GM23338 (cell line): ENCODE measurements at regions not wholly inside any gene's neighbourhood (a gene's known extent, or its start where the extent isn't known, plus 50 kb on each side); places are given as distances from the start of the nearest gene placed in this dataset.

Experiments
- ATAC-seq: fragments of 200-7000 bp; cut with Tn5 transposase; 3 replicates; pipeline ENCODE4 v1.9.1; 2020
- DNase-seq: peaks from one replicate; pipeline ENCODE4 v3.0.0-alpha.2; 2015; ENCODE audit warnings: low spot score
- H2AFZ ChIP-seq: fragments of 200-600 bp; sonication (generic); 2 replicates; pipeline ENCODE4 v1.8.0; 2016; ENCODE audit warnings: antibody characterized with exemption, mild to moderate bottlenecking, moderate library complexity
- H3F3A ChIP-seq: fragments of 200-600 bp; sonication (generic); replicated peaks from 2 replicates; pipeline ENCODE4 v1.8.0; 2017; ENCODE audit warnings: antibody characterized with exemption, mixed run types, low read depth
- H3K27ac ChIP-seq: fragments of 200-600 bp; sonication (generic); 2 replicates; pipeline ENCODE4 v1.6.1; 2016; ENCODE audit warnings: low read depth
- H3K27me3 ChIP-seq: fragments of 200-600 bp; sonication (generic); 2 replicates; pipeline ENCODE4 v1.8.0; 2016; ENCODE audit warnings: mild to moderate bottlenecking, mixed run types, moderate library complexity; ENCODE audit not compliant: insufficient read depth
- H3K36me3 ChIP-seq: fragments of 200-600 bp; sonication (generic); 2 replicates; pipeline ENCODE4 v1.8.0; 2016; ENCODE audit warnings: mild to moderate bottlenecking; ENCODE audit not compliant: insufficient read depth
- H3K4me1 ChIP-seq: fragments of 200-600 bp; sonication (generic); 2 replicates; pipeline ENCODE4 v1.8.0; 2016; ENCODE audit warnings: mild to moderate bottlenecking, moderate library complexity; ENCODE audit not compliant: insufficient read depth
- H3K4me2 ChIP-seq: fragments of 200-600 bp; sonication (generic); 2 replicates; pipeline ENCODE4 v1.7.1; 2017; ENCODE audit warnings: mixed run types
- H3K4me3 ChIP-seq: fragments of 200-600 bp; sonication (generic); 2 replicates; pipeline ENCODE4 v1.6.1; 2016; ENCODE audit warnings: mixed run types
- H3K79me2 ChIP-seq: fragments of 200-600 bp; sonication (generic); replicated peaks from 2 replicates; pipeline ENCODE4 v1.8.0; 2017; ENCODE audit warnings: mild to moderate bottlenecking; ENCODE audit not compliant: insufficient read depth
- H3K9me2 ChIP-seq: fragments of 200-600 bp; sonication (generic); 2 replicates; pipeline ENCODE4 v1.8.0; 2017; ENCODE audit not compliant: insufficient read depth
- H4K20me1 ChIP-seq: fragments of 200-600 bp; sonication (generic); replicated peaks from 2 replicates; pipeline ENCODE4 v1.8.0; 2017; ENCODE audit warnings: mild to moderate bottlenecking; ENCODE audit not compliant: insufficient read depth
- H3K27ac Mint-ChIP-seq: 2 replicates; pipeline ENCODE4 v1.8.0; 2020; ENCODE audit warnings: inconsistent platforms, mild to moderate bottlenecking, moderate library complexity, mixed read lengths
- H3K27me3 Mint-ChIP-seq: 3 replicates; pipeline ENCODE4 v1.8.0; 2022; ENCODE audit warnings: low read depth, mild to moderate bottlenecking, moderate library complexity, mixed read lengths, inconsistent platforms; ENCODE audit not compliant: insufficient read depth, poor library complexity
- H3K36me3 Mint-ChIP-seq: 3 replicates; pipeline ENCODE4 v1.8.0; 2021; ENCODE audit warnings: low read depth, mild to moderate bottlenecking, inconsistent platforms, moderate library complexity, mixed read lengths
- H3K4me1 Mint-ChIP-seq: 3 replicates; pipeline ENCODE4 v1.8.0; 2020; ENCODE audit warnings: mild to moderate bottlenecking, inconsistent platforms, mixed read lengths
- H3K4me3 Mint-ChIP-seq: 3 replicates; pipeline ENCODE4 v1.8.0; 2021; ENCODE audit warnings: moderate library complexity, mild to moderate bottlenecking, inconsistent platforms, mixed read lengths
- H3K9me3 Mint-ChIP-seq: 3 replicates; pipeline ENCODE4 v1.8.0; 2020; ENCODE audit warnings: moderate library complexity, mild to moderate bottlenecking, inconsistent platforms, mixed read lengths
- CREB1 ChIP-seq: fragments of 250-450 bp; sonication (Bioruptor Pico); IDR thresholded peaks from 2 replicates; pipeline ENCODE4 v1.5.0; 2020; ENCODE audit warnings: low read depth, mild to moderate bottlenecking, moderate library complexity
- CTCF ChIP-seq, 2 experiments: fragments of 200-600 bp in 1 of 2; sonication (generic) in 1 of 2; conservative IDR thresholded peaks; 2 replicates each; pipeline versions ENCODE4 v1.5.1 to v1.6.1; 2016 to 2017; ENCODE audit warnings: antibody characterized with exemption in 2 of 2, low read depth in 2 of 2, mild to moderate bottlenecking in 2 of 2, moderate library complexity in 1 of 2
- ETS1 ChIP-seq: IDR thresholded peaks from 2 replicates; pipeline ENCODE4 v1.6.1; 2016; ENCODE audit warnings: antibody characterized with exemption
- EZH2 ChIP-seq: fragments of 200-600 bp; sonication (generic); IDR thresholded peaks from one replicate; pipeline ENCODE4 v1.8.0; 2017; ENCODE audit warnings: antibody characterized with exemption, mild to moderate bottlenecking, low read depth; ENCODE audit not compliant: unreplicated experiment
- JUNB ChIP-seq: IDR thresholded peaks from one replicate; pipeline ENCODE4 v1.6.1; 2016; ENCODE audit warnings: antibody characterized with exemption; ENCODE audit not compliant: unreplicated experiment
- NANOG ChIP-seq: IDR thresholded peaks from 2 replicates; pipeline ENCODE4 v1.6.1; 2016; ENCODE audit warnings: antibody characterized with exemption, borderline replicate concordance
- STAT1 ChIP-seq: IDR thresholded peaks from one replicate; pipeline ENCODE4 v1.6.1; 2016; ENCODE audit warnings: antibody characterized with exemption; ENCODE audit not compliant: unreplicated experiment
- ZNF114 ChIP-seq: fragments of 250-450 bp; sonication (Bioruptor Pico); IDR thresholded peaks from 2 replicates; pipeline ENCODE4 v1.5.0; 2020; ENCODE audit warnings: mild to moderate bottlenecking, moderate library complexity
- ZNF331 ChIP-seq: fragments of 250-450 bp; sonication (Bioruptor Pico); IDR thresholded peaks from 2 replicates; pipeline ENCODE4 v1.5.0; 2020; ENCODE audit warnings: low read depth, mild to moderate bottlenecking, moderate library complexity
- ZNF462 ChIP-seq: fragments of 250-450 bp; sonication (Bioruptor Pico); IDR thresholded peaks from 2 replicates; pipeline ENCODE4 v1.5.0; 2020; ENCODE audit warnings: mild to moderate bottlenecking, moderate library complexity

GRCh38 chr2:2874341-2874740 is 503.3 kb downstream of the EIPR1 start:
- TF ChIP-seq CTCF (conservative IDR thresholded peaks at IDR 0.05; ENCODE audit: low read depth in 2 of 2): no peak
- TF ChIP-seq CREB1 (CRISPR knock-in tag): no peak
- TF ChIP-seq JUNB: no peak
- TF ChIP-seq NANOG: no peak
- no peak for TF ChIP-seq ZNF114
- TF ChIP-seq ZNF331 (CRISPR knock-in tag): no peak
- Histone ChIP-seq H3K4me2 (no peak overlapping the region), H3K4me1 (no peaks in the 10 kb centered on the region), H3K27ac (no peak overlapping the region), H3K4me3 (no peak overlapping the region), H3K27me3 (no peaks in the 10 kb centered on the region), H3K9me2 (no peaks in the 10 kb centered on the region), H3F3A (no peaks in the 10 kb centered on the region), H2AFZ (no peak overlapping the region), H3K79me2 (no peaks in the 10 kb centered on the region), H3K36me3 (no peaks in the 10 kb centered on the region; the same call in 1 of the 2 replicates), H4K20me1 (no peaks in the 10 kb centered on the region)
- no peak overlapping the region for H3K27ac Mint-ChIP-seq
- no peak overlapping the region for H3K4me3 Mint-ChIP-seq
- H3K27me3 Mint-ChIP-seq: peaks cover 6% of the 10 kb centered on the region
- H3K4me1 Mint-ChIP-seq: no peaks in the 10 kb centered on the region; the same call in 2 of the 3 replicates
- H3K9me3 Mint-ChIP-seq: peaks cover 30% of the 10 kb centered on the region
- ATAC-seq: no peak
- DNase-seq: no peak
- H3K36me3 Mint-ChIP-seq: peaks cover 17% of the 10 kb centered on the region

- Histone ChIP-seq H2AFZ (no peak overlapping the region), H4K20me1 (no peaks in the 10 kb centered on the region), H3K79me2 (no peaks in the 10 kb centered on the region), H3K4me1 (no peaks in the 10 kb centered on the region), H3K4me3 (no peak overlapping the region), H3K9me2 (no peaks in the 10 kb centered on the region), H3K4me2 (no peak overlapping the region), H3K27ac (no peak overlapping the region), H3F3A (no peaks in the 10 kb centered on the region), H3K36me3 (no peaks in the 10 kb centered on the region; the same call in 1 of the 2 replicates), H3K27me3 (no peaks in the 10 kb centered on the region)
- no peak overlapping the region for H3K27ac Mint-ChIP-seq
- peaks cover 21% of the 10 kb centered on the region for H3K9me3 Mint-ChIP-seq
- H3K27me3 Mint-ChIP-seq: peaks cover 6% of the 10 kb centered on the region
- no peaks in the 10 kb centered on the region; the same call in 2 of the 3 replicates for H3K4me1 Mint-ChIP-seq
- TF ChIP-seq ETS1 (no peak), ZNF114 (no peak), JUNB (no peak), CTCF (conservative IDR thresholded peaks at IDR 0.05; ENCODE audit: low read depth in 2 of 2) (no peak), NANOG (no peak), EZH2 (no peak), ZNF462 (CRISPR knock-in tag) (no peak), ZNF331 (CRISPR knock-in tag) (no peak), CREB1 (CRISPR knock-in tag) (no peak), STAT1 (no peak)
- no peak for DNase-seq
- no peak for ATAC-seq
- peaks cover 14% of the 10 kb centered on the region for H3K36me3 Mint-ChIP-seq
- no peak overlapping the region for H3K4me3 Mint-ChIP-seq
Observed at GRCh38 chr2:2873450-2873811, 504.2 kb downstream of the EIPR1 start.
